ENCODE measurements at regions not wholly inside any gene's neighbourhood (a gene's known extent, or its start where the extent isn't known, plus 50 kb on each side); places are given as distances from the start of the nearest gene placed in this dataset.
"Not testable (repeated sequence)": the region's sequence is repeated elsewhere in the genome, so short reads cannot be mapped to it uniquely, and the experiment has no call there.

DNA sequence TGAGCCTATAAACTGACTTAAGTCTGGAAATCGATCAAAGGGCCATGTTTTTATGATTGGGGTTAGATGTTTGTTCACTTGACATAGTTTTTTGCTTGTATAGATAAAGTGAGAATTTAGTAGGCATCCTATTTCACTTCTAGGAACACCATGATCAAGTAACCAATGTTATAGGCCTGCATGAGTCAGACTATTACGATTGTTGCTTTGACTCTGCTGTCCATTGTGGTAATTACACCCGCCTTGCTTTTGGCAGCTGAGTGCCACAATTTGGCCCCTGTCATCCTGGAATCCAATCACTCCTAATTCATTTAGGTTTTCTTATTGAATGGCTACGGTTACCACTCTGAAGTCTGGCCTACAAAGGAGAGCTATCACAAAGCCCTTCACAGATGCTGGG is 67.8 kb upstream of the IL33 start:
- no peaks in the 10 kb centered on the region for H3K9me3 Mint-ChIP-seq (ENCODE audit: unreplicated experiment)
- TF ChIP-seq, protein P1, sequence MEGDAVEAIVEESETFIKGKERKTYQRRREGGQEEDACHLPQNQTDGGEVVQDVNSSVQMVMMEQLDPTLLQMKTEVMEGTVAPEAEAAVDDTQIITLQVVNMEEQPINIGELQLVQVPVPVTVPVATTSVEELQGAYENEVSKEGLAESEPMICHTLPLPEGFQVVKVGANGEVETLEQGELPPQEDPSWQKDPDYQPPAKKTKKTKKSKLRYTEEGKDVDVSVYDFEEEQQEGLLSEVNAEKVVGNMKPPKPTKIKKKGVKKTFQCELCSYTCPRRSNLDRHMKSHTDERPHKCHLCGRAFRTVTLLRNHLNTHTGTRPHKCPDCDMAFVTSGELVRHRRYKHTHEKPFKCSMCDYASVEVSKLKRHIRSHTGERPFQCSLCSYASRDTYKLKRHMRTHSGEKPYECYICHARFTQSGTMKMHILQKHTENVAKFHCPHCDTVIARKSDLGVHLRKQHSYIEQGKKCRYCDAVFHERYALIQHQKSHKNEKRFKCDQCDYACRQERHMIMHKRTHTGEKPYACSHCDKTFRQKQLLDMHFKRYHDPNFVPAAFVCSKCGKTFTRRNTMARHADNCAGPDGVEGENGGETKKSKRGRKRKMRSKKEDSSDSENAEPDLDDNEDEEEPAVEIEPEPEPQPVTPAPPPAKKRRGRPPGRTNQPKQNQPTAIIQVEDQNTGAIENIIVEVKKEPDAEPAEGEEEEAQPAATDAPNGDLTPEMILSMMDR (IDR thresholded peaks at IDR 0.05; ENCODE audit: unreplicated experiment), result no peak
- H3K27ac Mint-ChIP-seq (ENCODE audit: unreplicated experiment), result no peak overlapping the region
- peaks cover 1% of the 10 kb centered on the region for H3K27me3 Mint-ChIP-seq (ENCODE audit: unreplicated experiment)
- no peaks in the 10 kb centered on the region for H3K36me3 Mint-ChIP-seq (ENCODE audit: low read depth, unreplicated experiment)
- no peak overlapping the region for H3K4me3 Mint-ChIP-seq (ENCODE audit: unreplicated experiment)
- no peaks in the 10 kb centered on the region for H3K4me1 Mint-ChIP-seq (ENCODE audit: unreplicated experiment)
- no peak for DNase-seq (ENCODE audit: low spot score)

DNA sequence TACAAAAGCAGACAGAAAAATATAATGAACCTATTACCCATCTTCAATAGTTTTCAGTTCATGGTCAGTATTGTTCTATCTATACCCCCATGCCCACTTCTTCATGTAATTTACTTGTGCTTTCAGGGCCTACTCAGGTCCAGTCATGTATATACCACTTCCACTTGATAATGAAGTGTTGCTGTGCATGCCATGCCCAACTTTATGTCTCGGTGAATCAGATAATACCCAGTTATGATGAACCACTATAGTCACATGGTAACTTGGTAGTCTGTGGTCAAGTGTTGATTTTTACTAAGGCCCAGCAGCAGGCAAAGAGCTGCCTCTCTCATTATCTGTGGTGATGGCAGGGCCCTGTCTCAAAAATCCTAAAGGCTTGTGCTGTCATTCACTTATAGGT is 70.7 kb upstream of the IL33 start:
- Mint-ChIP-seq H3K36me3 (ENCODE audit: low read depth, unreplicated experiment) (no peaks in the 10 kb centered on the region), H3K27ac (ENCODE audit: unreplicated experiment) (no peak overlapping the region), H3K4me1 (ENCODE audit: unreplicated experiment) (no peaks in the 10 kb centered on the region), H3K4me3 (ENCODE audit: unreplicated experiment) (no peak overlapping the region), H3K9me3 (ENCODE audit: unreplicated experiment) (no peaks in the 10 kb centered on the region), H3K27me3 (ENCODE audit: unreplicated experiment) (peaks cover 1% of the 10 kb centered on the region)
- DNase-seq (ENCODE audit: low spot score), result no peak
- TF ChIP-seq, protein P1 (IDR thresholded peaks at IDR 0.05; ENCODE audit: unreplicated experiment), result no peak

GRCh38 chr9:6142799-6143454 is 72.7 kb upstream of the IL33 start:
- no peak overlapping the region for H3K27ac Mint-ChIP-seq (ENCODE audit: unreplicated experiment)
- no peaks in the 10 kb centered on the region for H3K36me3 Mint-ChIP-seq (ENCODE audit: low read depth, unreplicated experiment)
- H3K4me1 Mint-ChIP-seq (ENCODE audit: unreplicated experiment), result no peaks in the 10 kb centered on the region
- DNase-seq (ENCODE audit: low spot score), result no peak
- H3K27me3 Mint-ChIP-seq (ENCODE audit: unreplicated experiment), result no peaks in the 10 kb centered on the region
- no peak overlapping the region for H3K4me3 Mint-ChIP-seq (ENCODE audit: unreplicated experiment)
- H3K9me3 Mint-ChIP-seq (ENCODE audit: unreplicated experiment), result no peaks in the 10 kb centered on the region
- TF ChIP-seq, protein P1 (IDR thresholded peaks at IDR 0.05; ENCODE audit: unreplicated experiment), result no peak

- H3K27ac Mint-ChIP-seq (ENCODE audit: unreplicated experiment); DNase-seq (ENCODE audit: low spot score); H3K36me3 Mint-ChIP-seq (ENCODE audit: low read depth, unreplicated experiment); H3K4me1 Mint-ChIP-seq (ENCODE audit: unreplicated experiment); H3K4me3 Mint-ChIP-seq (ENCODE audit: unreplicated experiment); H3K27me3 Mint-ChIP-seq (ENCODE audit: unreplicated experiment); H3K9me3 Mint-ChIP-seq (ENCODE audit: unreplicated experiment): not testable (repeated sequence)
Observed at GRCh38 chr9:6135780-6136179, 79.8 kb upstream of the IL33 start.

- TF ChIP-seq, protein P1 (IDR thresholded peaks at IDR 0.05; ENCODE audit: unreplicated experiment), result no peak
- no peaks in the 10 kb centered on the region for H3K27me3 Mint-ChIP-seq (ENCODE audit: unreplicated experiment)
- no peak for DNase-seq (ENCODE audit: low spot score)
- H3K4me1 Mint-ChIP-seq (ENCODE audit: unreplicated experiment), result no peaks in the 10 kb centered on the region
- H3K9me3 Mint-ChIP-seq (ENCODE audit: unreplicated experiment), result no peaks in the 10 kb centered on the region
- H3K4me3 Mint-ChIP-seq (ENCODE audit: unreplicated experiment), result no peak overlapping the region
- no peaks in the 10 kb centered on the region for H3K36me3 Mint-ChIP-seq (ENCODE audit: low read depth, unreplicated experiment)
- H3K27ac Mint-ChIP-seq (ENCODE audit: unreplicated experiment), result no peak overlapping the region
Observed at GRCh38 chr9:6134661-6135180, 80.9 kb upstream of the IL33 start.

All from endothelial cell (in vitro differentiated cells).